Liver (tissue), 3 donors: ENCODE measurements at regions not wholly inside any gene's neighbourhood (a gene's known extent, or its start where the extent isn't known, plus 50 kb on each side); places are given as distances from the start of the nearest gene placed in this dataset.

Experiments used
- EGR1 ChIP-seq, 2 donors: IDR thresholded peaks; 2 replicates each; pipeline ENCODE4 v1.6.1; 2016 to 2018; ENCODE audit warnings: antibody characterized with exemption in 2 of 2, low read depth in 2 of 2
- FOXA1 ChIP-seq: IDR thresholded peaks from 2 replicates; pipeline ENCODE4 v1.6.1; 2016; ENCODE audit warnings: antibody characterized with exemption
- GABPA ChIP-seq, 2 donors: IDR thresholded peaks in 1 of 2; conservative IDR thresholded peaks in 1 of 2; 2 replicates each; pipeline ENCODE4 v1.6.1; 2016; ENCODE audit warnings: antibody characterized with exemption in 2 of 2, mild to moderate bottlenecking in 1 of 2, moderate library complexity in 1 of 2
- JUND ChIP-seq, 2 donors: IDR thresholded peaks; 2 replicates each; pipeline ENCODE4 v1.6.1; 2016; ENCODE audit warnings: antibody characterized with exemption in 2 of 2
- RAD21 ChIP-seq, 2 donors: IDR thresholded peaks; 2 replicates each; pipeline ENCODE4 v1.6.1; 2016; ENCODE audit warnings: antibody characterized with exemption in 2 of 2, mild to moderate bottlenecking in 2 of 2
- SP1 ChIP-seq: IDR thresholded peaks from 2 replicates; pipeline ENCODE4 v1.6.1; 2018; ENCODE audit warnings: antibody characterized with exemption, mild to moderate bottlenecking
- TAF1 ChIP-seq: conservative IDR thresholded peaks from 2 replicates; pipeline ENCODE4 v1.6.1; 2016; ENCODE audit warnings: antibody characterized with exemption, mild to moderate bottlenecking
- YY1 ChIP-seq: IDR thresholded peaks from 2 replicates; pipeline ENCODE4 v1.6.1; 2016; ENCODE audit warnings: antibody characterized with exemption, mild to moderate bottlenecking
- ZBTB33 ChIP-seq: IDR thresholded peaks from 2 replicates; pipeline ENCODE4 v1.6.1; 2016; ENCODE audit warnings: antibody characterized with exemption
- TF ChIP-seq, protein P1 (sequence below): fragments of 150-350 bp; IDR thresholded peaks from 2 replicates; pipeline ENCODE4 v1.5.1; 2017; ENCODE audit warnings: improper control_type of control experiment, low read depth, low read length; ENCODE audit not compliant: missing input control
- TF ChIP-seq, protein P2 (sequence below): IDR thresholded peaks from 2 replicates; pipeline ENCODE4 v1.6.1; 2016; ENCODE audit warnings: antibody characterized with exemption, mild to moderate bottlenecking
- TF ChIP-seq, protein P3 (sequence below): IDR thresholded peaks from 2 replicates; pipeline ENCODE4 v1.6.1; 2016; ENCODE audit warnings: antibody characterized with exemption
- donor health status: healthy.
- donor health status: healthy.

- TF ChIP-seq, protein P1, sequence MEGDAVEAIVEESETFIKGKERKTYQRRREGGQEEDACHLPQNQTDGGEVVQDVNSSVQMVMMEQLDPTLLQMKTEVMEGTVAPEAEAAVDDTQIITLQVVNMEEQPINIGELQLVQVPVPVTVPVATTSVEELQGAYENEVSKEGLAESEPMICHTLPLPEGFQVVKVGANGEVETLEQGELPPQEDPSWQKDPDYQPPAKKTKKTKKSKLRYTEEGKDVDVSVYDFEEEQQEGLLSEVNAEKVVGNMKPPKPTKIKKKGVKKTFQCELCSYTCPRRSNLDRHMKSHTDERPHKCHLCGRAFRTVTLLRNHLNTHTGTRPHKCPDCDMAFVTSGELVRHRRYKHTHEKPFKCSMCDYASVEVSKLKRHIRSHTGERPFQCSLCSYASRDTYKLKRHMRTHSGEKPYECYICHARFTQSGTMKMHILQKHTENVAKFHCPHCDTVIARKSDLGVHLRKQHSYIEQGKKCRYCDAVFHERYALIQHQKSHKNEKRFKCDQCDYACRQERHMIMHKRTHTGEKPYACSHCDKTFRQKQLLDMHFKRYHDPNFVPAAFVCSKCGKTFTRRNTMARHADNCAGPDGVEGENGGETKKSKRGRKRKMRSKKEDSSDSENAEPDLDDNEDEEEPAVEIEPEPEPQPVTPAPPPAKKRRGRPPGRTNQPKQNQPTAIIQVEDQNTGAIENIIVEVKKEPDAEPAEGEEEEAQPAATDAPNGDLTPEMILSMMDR: no peak
- no peak for TF ChIP-seq TAF1
- no peak for TF ChIP-seq SP1
- no peak for TF ChIP-seq JUND (IDR thresholded peaks at IDR 0.05)
- TF ChIP-seq EGR1 (IDR thresholded peaks at IDR 0.05; ENCODE audit: low read depth in 2 of 2): no peak
- TF ChIP-seq, protein P2, sequence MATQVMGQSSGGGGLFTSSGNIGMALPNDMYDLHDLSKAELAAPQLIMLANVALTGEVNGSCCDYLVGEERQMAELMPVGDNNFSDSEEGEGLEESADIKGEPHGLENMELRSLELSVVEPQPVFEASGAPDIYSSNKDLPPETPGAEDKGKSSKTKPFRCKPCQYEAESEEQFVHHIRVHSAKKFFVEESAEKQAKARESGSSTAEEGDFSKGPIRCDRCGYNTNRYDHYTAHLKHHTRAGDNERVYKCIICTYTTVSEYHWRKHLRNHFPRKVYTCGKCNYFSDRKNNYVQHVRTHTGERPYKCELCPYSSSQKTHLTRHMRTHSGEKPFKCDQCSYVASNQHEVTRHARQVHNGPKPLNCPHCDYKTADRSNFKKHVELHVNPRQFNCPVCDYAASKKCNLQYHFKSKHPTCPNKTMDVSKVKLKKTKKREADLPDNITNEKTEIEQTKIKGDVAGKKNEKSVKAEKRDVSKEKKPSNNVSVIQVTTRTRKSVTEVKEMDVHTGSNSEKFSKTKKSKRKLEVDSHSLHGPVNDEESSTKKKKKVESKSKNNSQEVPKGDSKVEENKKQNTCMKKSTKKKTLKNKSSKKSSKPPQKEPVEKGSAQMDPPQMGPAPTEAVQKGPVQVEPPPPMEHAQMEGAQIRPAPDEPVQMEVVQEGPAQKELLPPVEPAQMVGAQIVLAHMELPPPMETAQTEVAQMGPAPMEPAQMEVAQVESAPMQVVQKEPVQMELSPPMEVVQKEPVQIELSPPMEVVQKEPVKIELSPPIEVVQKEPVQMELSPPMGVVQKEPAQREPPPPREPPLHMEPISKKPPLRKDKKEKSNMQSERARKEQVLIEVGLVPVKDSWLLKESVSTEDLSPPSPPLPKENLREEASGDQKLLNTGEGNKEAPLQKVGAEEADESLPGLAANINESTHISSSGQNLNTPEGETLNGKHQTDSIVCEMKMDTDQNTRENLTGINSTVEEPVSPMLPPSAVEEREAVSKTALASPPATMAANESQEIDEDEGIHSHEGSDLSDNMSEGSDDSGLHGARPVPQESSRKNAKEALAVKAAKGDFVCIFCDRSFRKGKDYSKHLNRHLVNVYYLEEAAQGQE: no peak
- no peak for TF ChIP-seq FOXA1
- TF ChIP-seq RAD21 (IDR thresholded peaks at IDR 0.05): no peak
- TF ChIP-seq, protein P3, sequence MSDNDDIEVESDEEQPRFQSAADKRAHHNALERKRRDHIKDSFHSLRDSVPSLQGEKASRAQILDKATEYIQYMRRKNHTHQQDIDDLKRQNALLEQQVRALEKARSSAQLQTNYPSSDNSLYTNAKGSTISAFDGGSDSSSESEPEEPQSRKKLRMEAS: no peak
- no peak for TF ChIP-seq ZBTB33
- TF ChIP-seq YY1: no peak
- no peak for TF ChIP-seq GABPA (IDR thresholded peaks at IDR 0.05 in 1 of 2, conservative IDR thresholded peaks at IDR 0.05 in 1 of 2)
Observed at GRCh38 chr4:36904823-36905222, 339.7 kb upstream of the NWD2 start.
